ENCODE measurements at regions not wholly inside any gene's neighbourhood (a gene's known extent, or its start where the extent isn't known, plus 50 kb on each side); places are given as distances from the start of the nearest gene placed in this dataset.

GRCh38 chr2:109683452-109683851 lies 69.3 kb downstream of the SOWAHC start:
- no peak for DNase-seq
- TF ChIP-seq CTCF (IDR thresholded peaks at IDR 0.05), result no peak
- Mint-ChIP-seq H3K27ac (no peak overlapping the region), H3K36me3 (ENCODE audit: low read depth) (no peaks in the 10 kb centered on the region), H3K4me3 (no peak overlapping the region), H3K4me1 (peaks cover 41% of the 10 kb centered on the region), H3K9me3 (no peaks in the 10 kb centered on the region), H3K27me3 (ENCODE audit: low read depth, poor library complexity) (peaks cover 16% of the 10 kb centered on the region)

GRCh38 chr2:109685453-109685852 lies 71.3 kb downstream of the SOWAHC start:
- Mint-ChIP-seq H3K4me3 (no peak overlapping the region), H3K27ac (peak overlapping the region; percentile 8)
- DNase-seq, result no peak

GRCh38 chr2:109686921-109687320 lies 72.8 kb downstream of the SOWAHC start:
- no peaks in the 10 kb centered on the region for H3K36me3 Mint-ChIP-seq (ENCODE audit: low read depth)
- H3K9me3 Mint-ChIP-seq, result no peaks in the 10 kb centered on the region
- DNase-seq, result no peak
- H3K27me3 Mint-ChIP-seq (ENCODE audit: low read depth, poor library complexity), result peaks cover 13% of the 10 kb centered on the region
- TF ChIP-seq CTCF (IDR thresholded peaks at IDR 0.05), result no peak
- no peak overlapping the region for H3K27ac Mint-ChIP-seq
- H3K4me3 Mint-ChIP-seq, result no peak overlapping the region
- H3K4me1 Mint-ChIP-seq, result peaks cover 30% of the 10 kb centered on the region

More at GRCh38 chr2:109685453-109685852, 71.3 kb downstream of the SOWAHC start:
- Mint-ChIP-seq H3K9me3 (no peaks in the 10 kb centered on the region), H3K36me3 (ENCODE audit: low read depth) (no peaks in the 10 kb centered on the region), H3K4me1 (peaks cover 33% of the 10 kb centered on the region), H3K27me3 (ENCODE audit: low read depth, poor library complexity) (peaks cover 21% of the 10 kb centered on the region)
- no peak for TF ChIP-seq CTCF (IDR thresholded peaks at IDR 0.05)

- H3K27me3 Mint-ChIP-seq (ENCODE audit: low read depth, poor library complexity), result peaks cover 12% of the 10 kb centered on the region
- H3K4me3 Mint-ChIP-seq, result no peak overlapping the region
- H3K36me3 Mint-ChIP-seq (ENCODE audit: low read depth), result no peaks in the 10 kb centered on the region
- H3K27ac Mint-ChIP-seq, result no peak overlapping the region
- no peak for DNase-seq
- TF ChIP-seq CTCF (IDR thresholded peaks at IDR 0.05), result no peak
- H3K9me3 Mint-ChIP-seq, result no peaks in the 10 kb centered on the region
- peaks cover 46% of the 10 kb centered on the region for H3K4me1 Mint-ChIP-seq
Measured at GRCh38 chr2:109689182-109689930, 75.2 kb downstream of the SOWAHC start.

GRCh38 chr2:109689973-109690372 lies 75.8 kb downstream of the SOWAHC start:
- H3K4me3 Mint-ChIP-seq, result no peak overlapping the region
- no peak overlapping the region for H3K27ac Mint-ChIP-seq
- no peak for TF ChIP-seq CTCF (IDR thresholded peaks at IDR 0.05)
- DNase-seq, result no peak
- H3K27me3 Mint-ChIP-seq (ENCODE audit: low read depth, poor library complexity), result peaks cover 16% of the 10 kb centered on the region
- H3K9me3 Mint-ChIP-seq, result no peaks in the 10 kb centered on the region
- peaks cover 47% of the 10 kb centered on the region for H3K4me1 Mint-ChIP-seq
- H3K36me3 Mint-ChIP-seq (ENCODE audit: low read depth), result no peaks in the 10 kb centered on the region

GRCh38 chr2:109690457-109690821 lies 76.3 kb downstream of the SOWAHC start:
- Mint-ChIP-seq H3K36me3 (ENCODE audit: low read depth) (no peaks in the 10 kb centered on the region), H3K27me3 (ENCODE audit: low read depth, poor library complexity) (peaks cover 14% of the 10 kb centered on the region), H3K4me1 (peaks cover 45% of the 10 kb centered on the region), H3K9me3 (no peaks in the 10 kb centered on the region), H3K27ac (no peak overlapping the region), H3K4me3 (no peak overlapping the region)
- DNase-seq, result no peak
- TF ChIP-seq CTCF (IDR thresholded peaks at IDR 0.05), result no peak
